Coronary artery (tissue), 2 donors: ENCODE measurements at regions not wholly inside any gene's neighbourhood (a gene's known extent, or its start where the extent isn't known, plus 50 kb on each side); places are given as distances from the start of the nearest gene placed in this dataset.
A peak's percentile ranks its signal among the peaks of the same experiment; 100 is the strongest.

Experiments used
- DNase-seq: peaks from one replicate; pipeline ENCODE4 v3.0.0-alpha.2; 2017; ENCODE audit warnings: low spot score
- H3K27ac ChIP-seq, 2 donors: fragments of 200-600 bp; sonication (generic); one replicate each; pipeline ENCODE4 v1.5.1; 2016 to 2019
- H3K4me3 ChIP-seq: fragments of 200-600 bp; sonication (generic); 2 replicates; pipeline ENCODE4 v1.5.1; 2016; ENCODE audit warnings: mild to moderate bottlenecking, moderate library complexity
- TF ChIP-seq, protein P1 (sequence below): fragments of 200-600 bp; sonication (generic); IDR thresholded peaks from one replicate; pipeline ENCODE4 v1.5.1; 2019; ENCODE audit warnings: antibody characterized with exemption

GRCh38 chr10:28381466-28381865, 78.6 kb upstream of the MPP7 start:
- TF ChIP-seq, protein P1, sequence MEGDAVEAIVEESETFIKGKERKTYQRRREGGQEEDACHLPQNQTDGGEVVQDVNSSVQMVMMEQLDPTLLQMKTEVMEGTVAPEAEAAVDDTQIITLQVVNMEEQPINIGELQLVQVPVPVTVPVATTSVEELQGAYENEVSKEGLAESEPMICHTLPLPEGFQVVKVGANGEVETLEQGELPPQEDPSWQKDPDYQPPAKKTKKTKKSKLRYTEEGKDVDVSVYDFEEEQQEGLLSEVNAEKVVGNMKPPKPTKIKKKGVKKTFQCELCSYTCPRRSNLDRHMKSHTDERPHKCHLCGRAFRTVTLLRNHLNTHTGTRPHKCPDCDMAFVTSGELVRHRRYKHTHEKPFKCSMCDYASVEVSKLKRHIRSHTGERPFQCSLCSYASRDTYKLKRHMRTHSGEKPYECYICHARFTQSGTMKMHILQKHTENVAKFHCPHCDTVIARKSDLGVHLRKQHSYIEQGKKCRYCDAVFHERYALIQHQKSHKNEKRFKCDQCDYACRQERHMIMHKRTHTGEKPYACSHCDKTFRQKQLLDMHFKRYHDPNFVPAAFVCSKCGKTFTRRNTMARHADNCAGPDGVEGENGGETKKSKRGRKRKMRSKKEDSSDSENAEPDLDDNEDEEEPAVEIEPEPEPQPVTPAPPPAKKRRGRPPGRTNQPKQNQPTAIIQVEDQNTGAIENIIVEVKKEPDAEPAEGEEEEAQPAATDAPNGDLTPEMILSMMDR = no peak
- DNase-seq = no peak
- no peak overlapping the region for H3K4me3 ChIP-seq
- no peak overlapping the region for H3K27ac ChIP-seq

DNA sequence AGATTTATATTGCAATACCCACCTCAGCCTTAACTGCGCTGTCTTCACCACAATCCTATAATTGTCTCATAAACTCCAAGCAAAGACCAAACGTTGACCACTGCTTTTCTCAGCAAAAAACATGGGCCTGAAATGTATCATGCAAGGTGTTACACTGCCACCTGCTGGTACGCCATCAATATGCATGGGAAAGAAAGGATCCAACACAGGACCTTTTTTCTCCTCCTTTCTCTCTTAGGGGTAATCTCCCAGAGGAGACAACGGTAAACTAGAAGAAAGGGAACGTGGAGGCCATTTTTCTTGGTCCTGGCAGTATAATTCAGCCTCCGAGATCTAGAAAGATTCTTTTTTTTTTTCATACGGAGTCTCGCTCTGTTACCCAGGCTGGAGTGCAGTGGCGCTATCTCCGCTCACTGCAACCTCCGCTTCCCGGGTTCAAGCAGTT, 79.1 kb upstream of the MPP7 start:
- no peak overlapping the region for H3K27ac ChIP-seq
- TF ChIP-seq, protein P1 = peak; percentile 97
- no peak overlapping the region for H3K4me3 ChIP-seq
- peak; percentile 84 for DNase-seq

DNA sequence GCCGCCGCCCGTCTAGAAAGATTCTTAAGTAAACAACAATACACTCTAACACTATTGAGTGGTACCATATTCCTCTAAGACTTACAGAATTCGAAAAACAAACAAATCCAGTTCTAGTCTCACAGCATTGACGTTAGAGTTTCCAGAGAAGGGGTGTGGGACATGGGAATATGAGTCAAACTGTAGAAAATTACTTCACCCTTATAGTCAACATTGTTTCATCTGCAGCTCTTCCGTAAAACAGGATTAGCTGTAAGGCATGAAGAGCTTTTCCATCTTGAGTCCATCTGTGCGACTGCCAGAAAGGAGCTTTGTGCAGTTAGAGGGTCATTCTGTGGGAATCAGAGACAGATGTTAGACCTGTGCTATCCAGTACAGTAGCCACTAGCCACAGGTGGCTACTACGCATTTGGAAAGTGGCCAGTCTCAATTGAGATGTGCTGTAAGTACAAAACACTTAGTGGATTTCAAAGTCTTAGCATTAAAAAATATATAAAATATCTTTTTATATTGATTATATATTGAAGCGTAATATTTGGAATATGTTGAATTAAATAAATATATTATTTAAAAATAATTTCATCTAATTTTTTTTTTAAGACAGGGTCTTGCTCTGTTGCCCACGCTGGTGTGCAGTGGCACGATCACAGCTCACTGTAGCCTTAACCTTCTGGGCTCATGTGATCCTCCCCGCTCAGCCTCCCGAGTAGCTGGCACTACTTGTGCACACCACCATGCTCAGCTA, 79.8 kb upstream of the MPP7 start:
- Histone ChIP-seq H3K27ac (no peak overlapping the region), H3K4me3 (no peak overlapping the region)
- TF ChIP-seq, protein P1 = no peak
- DNase-seq = no peak

DNA sequence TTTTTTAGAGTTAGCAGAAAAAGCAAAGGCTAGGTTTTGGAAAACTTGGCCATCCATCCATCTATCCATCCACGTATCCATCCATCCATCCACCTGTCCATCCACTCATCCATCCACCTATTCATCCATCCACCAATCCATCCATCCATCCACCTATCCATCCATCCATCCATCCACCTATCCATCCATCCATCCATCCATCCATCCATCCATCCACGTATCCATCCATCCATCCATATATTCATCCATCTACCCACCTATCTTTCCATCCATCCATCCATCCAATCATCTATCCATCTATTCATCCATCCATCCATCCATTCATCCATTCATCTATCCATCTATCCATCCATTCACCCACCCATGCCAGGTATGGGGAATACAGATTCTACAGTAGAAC, 81.7 kb upstream of the MPP7 start:
- Histone ChIP-seq H3K27ac (no peak overlapping the region), H3K4me3 (no peak overlapping the region)
- DNase-seq = no peak
- TF ChIP-seq, protein P1 = no peak

- H3K4me3 ChIP-seq = no peak overlapping the region
- TF ChIP-seq, protein P1 = no peak
- no peak overlapping the region for H3K27ac ChIP-seq
- DNase-seq = no peak
These were observed 83.1 kb upstream of the MPP7 start for GRCh38 chr10:28385748-28386502.

DNA sequence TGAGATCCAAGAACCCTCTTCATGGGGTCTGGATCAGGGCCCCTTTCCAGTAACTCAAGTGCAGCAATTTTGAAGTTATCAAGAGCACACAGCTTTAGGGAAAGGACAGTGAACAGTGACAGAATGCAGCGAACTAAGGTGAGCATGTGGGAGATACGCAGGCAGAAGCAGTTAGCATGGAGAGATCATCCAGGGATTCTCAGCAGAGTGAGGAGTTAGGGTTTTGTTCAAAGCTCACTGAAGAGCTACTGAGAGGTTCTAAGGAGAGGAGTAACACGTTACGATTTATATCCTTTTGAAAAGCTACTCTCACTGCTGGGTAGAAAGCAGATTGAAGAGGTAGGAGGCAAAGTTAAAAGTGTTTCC, 83.6 kb upstream of the MPP7 start:
- TF ChIP-seq, protein P1 = no peak
- DNase-seq = no peak
- H3K27ac ChIP-seq = no peak overlapping the region
- no peak overlapping the region for H3K4me3 ChIP-seq

DNA sequence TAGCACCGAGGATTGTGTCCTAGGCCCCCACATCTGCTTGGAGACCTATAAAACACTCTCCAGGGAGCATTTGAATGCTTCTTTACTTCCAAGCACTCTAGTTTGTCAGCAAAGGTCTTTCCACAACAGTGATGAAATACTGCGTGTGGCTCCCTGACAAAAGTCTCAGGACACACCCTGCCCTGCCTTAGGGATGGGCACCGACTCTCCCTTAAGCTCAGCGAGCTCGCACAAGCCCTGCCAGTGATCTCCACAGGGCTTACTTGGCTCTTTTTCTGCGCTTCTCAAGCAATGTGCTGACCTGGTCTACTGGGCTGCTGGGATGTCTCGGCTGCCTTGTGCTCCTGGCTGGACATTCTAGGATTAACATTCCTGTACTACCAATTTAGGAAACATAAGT, 84.3 kb upstream of the MPP7 start:
- Histone ChIP-seq H3K27ac (no peak overlapping the region), H3K4me3 (no peak overlapping the region)
- TF ChIP-seq, protein P1 = no peak
- no peak for DNase-seq
